ENCODE measurements at regions not wholly inside any gene's neighbourhood (a gene's known extent, or its start where the extent isn't known, plus 50 kb on each side); places are given as distances from the start of the nearest gene placed in this dataset.

- no peaks in the 10 kb centered on the region for H3K27me3 ChIP-seq (ENCODE audit: insufficient read depth, insufficient read length)
- no peak for DNase-seq (ENCODE audit: low read depth, low spot score)
- H3K9ac ChIP-seq (ENCODE audit: insufficient read length, low read depth) = no peak overlapping the region
- no peak overlapping the region for H3K4me3 ChIP-seq (ENCODE audit: insufficient read length, low read depth)
- no peak for TF ChIP-seq YY1 (IDR thresholded peaks at IDR 0.05; ENCODE audit: insufficient read depth, insufficient read length)
- H3K9me3 ChIP-seq (ENCODE audit: insufficient read depth, low read length) = no peaks in the 10 kb centered on the region
- H3K4me1 ChIP-seq (ENCODE audit: insufficient read depth, insufficient read length) = no peaks in the 10 kb centered on the region
- H3K36me3 ChIP-seq (ENCODE audit: insufficient read depth, insufficient read length, low read length) = no peaks in the 10 kb centered on the region
Measured at GRCh38 chrX:4710618-4711433, 997.4 kb upstream of the PRKX start.

- DNase-seq (ENCODE audit: low read depth, low spot score) = no peak
- no peak for TF ChIP-seq SUZ12 (IDR thresholded peaks at IDR 0.05; ENCODE audit: extremely low read depth, insufficient read depth, insufficient read length)
- no peak for TF ChIP-seq YY1 (IDR thresholded peaks at IDR 0.05; ENCODE audit: insufficient read depth, insufficient read length)
- TF ChIP-seq ZNF274 (IDR thresholded peaks at IDR 0.05; ENCODE audit: low read depth, low read length) = no peak
- Histone ChIP-seq H3K9me3 (ENCODE audit: insufficient read depth, low read length) (no peaks in the 10 kb centered on the region), H3K9ac (ENCODE audit: insufficient read length, low read depth) (no peak overlapping the region), H3K4me3 (ENCODE audit: insufficient read length, low read depth) (no peak overlapping the region), H3K4me1 (ENCODE audit: insufficient read depth, insufficient read length) (no peaks in the 10 kb centered on the region), H3K36me3 (ENCODE audit: insufficient read depth, insufficient read length, low read length) (no peaks in the 10 kb centered on the region), H3K27me3 (ENCODE audit: insufficient read depth, insufficient read length) (no peaks in the 10 kb centered on the region)
Measured at GRCh38 chrX:4708970-4709760, 995.7 kb upstream of the PRKX start.

GRCh38 chrX:4706961-4707360, 993.5 kb upstream of the PRKX start:
- Histone ChIP-seq H3K9me3 (ENCODE audit: insufficient read depth, low read length) (no peaks in the 10 kb centered on the region), H3K9ac (ENCODE audit: insufficient read length, low read depth) (no peak overlapping the region), H3K4me1 (ENCODE audit: insufficient read depth, insufficient read length) (no peaks in the 10 kb centered on the region), H3K36me3 (ENCODE audit: insufficient read depth, insufficient read length, low read length) (no peaks in the 10 kb centered on the region), H3K4me3 (ENCODE audit: insufficient read length, low read depth) (no peak overlapping the region), H3K27me3 (ENCODE audit: insufficient read depth, insufficient read length) (no peaks in the 10 kb centered on the region)
- no peak for DNase-seq (ENCODE audit: low read depth, low spot score)
- TF ChIP-seq ZNF274 (IDR thresholded peaks at IDR 0.05; ENCODE audit: low read depth, low read length) (no peak), YY1 (IDR thresholded peaks at IDR 0.05; ENCODE audit: insufficient read depth, insufficient read length) (no peak), SUZ12 (IDR thresholded peaks at IDR 0.05; ENCODE audit: extremely low read depth, insufficient read depth, insufficient read length) (no peak)

GRCh38 chrX:4690521-4690920, 977.1 kb upstream of the PRKX start:
- DNase-seq (ENCODE audit: low read depth, low spot score) = no peak
- no peak overlapping the region for H3K4me3 ChIP-seq (ENCODE audit: insufficient read length, low read depth)
- TF ChIP-seq ZNF274 (IDR thresholded peaks at IDR 0.05; ENCODE audit: low read depth, low read length) (no peak), SUZ12 (IDR thresholded peaks at IDR 0.05; ENCODE audit: extremely low read depth, insufficient read depth, insufficient read length) (no peak), YY1 (IDR thresholded peaks at IDR 0.05; ENCODE audit: insufficient read depth, insufficient read length) (no peak)

GRCh38 chrX:4682636-4683035, 969.2 kb upstream of the PRKX start:
- no peaks in the 10 kb centered on the region for H3K36me3 ChIP-seq (ENCODE audit: insufficient read depth, insufficient read length, low read length)
- H3K4me3 ChIP-seq (ENCODE audit: insufficient read length, low read depth) = no peak overlapping the region
- no peaks in the 10 kb centered on the region for H3K27me3 ChIP-seq (ENCODE audit: insufficient read depth, insufficient read length)
- H3K9me3 ChIP-seq (ENCODE audit: insufficient read depth, low read length) = no peaks in the 10 kb centered on the region
- DNase-seq (ENCODE audit: low read depth, low spot score) = no peak
- no peaks in the 10 kb centered on the region for H3K4me1 ChIP-seq (ENCODE audit: insufficient read depth, insufficient read length)
- no peak overlapping the region for H3K9ac ChIP-seq (ENCODE audit: insufficient read length, low read depth)
- no peak for TF ChIP-seq SUZ12 (IDR thresholded peaks at IDR 0.05; ENCODE audit: extremely low read depth, insufficient read depth, insufficient read length)
- TF ChIP-seq YY1 (IDR thresholded peaks at IDR 0.05; ENCODE audit: insufficient read depth, insufficient read length) = no peak
- no peak for TF ChIP-seq ZNF274 (IDR thresholded peaks at IDR 0.05; ENCODE audit: low read depth, low read length)

More at GRCh38 chrX:4690521-4690920, 977.1 kb upstream of the PRKX start:
- no peaks in the 10 kb centered on the region for H3K4me1 ChIP-seq (ENCODE audit: insufficient read depth, insufficient read length)
- H3K27me3 ChIP-seq (ENCODE audit: insufficient read depth, insufficient read length) = no peaks in the 10 kb centered on the region
- H3K9me3 ChIP-seq (ENCODE audit: insufficient read depth, low read length) = no peaks in the 10 kb centered on the region
- H3K36me3 ChIP-seq (ENCODE audit: insufficient read depth, insufficient read length, low read length) = no peaks in the 10 kb centered on the region
- H3K9ac ChIP-seq (ENCODE audit: insufficient read length, low read depth) = no peak overlapping the region

- DNase-seq (ENCODE audit: low read depth, low spot score) = no peak
- Histone ChIP-seq H3K4me3 (ENCODE audit: insufficient read length, low read depth) (no peak overlapping the region), H3K9me3 (ENCODE audit: insufficient read depth, low read length) (no peaks in the 10 kb centered on the region), H3K9ac (ENCODE audit: insufficient read length, low read depth) (no peak overlapping the region), H3K27me3 (ENCODE audit: insufficient read depth, insufficient read length) (no peaks in the 10 kb centered on the region), H3K4me1 (ENCODE audit: insufficient read depth, insufficient read length) (no peaks in the 10 kb centered on the region), H3K36me3 (ENCODE audit: insufficient read depth, insufficient read length, low read length) (no peaks in the 10 kb centered on the region)
- TF ChIP-seq ZNF274 (IDR thresholded peaks at IDR 0.05; ENCODE audit: low read depth, low read length) (no peak), SUZ12 (IDR thresholded peaks at IDR 0.05; ENCODE audit: extremely low read depth, insufficient read depth, insufficient read length) (no peak), YY1 (IDR thresholded peaks at IDR 0.05; ENCODE audit: insufficient read depth, insufficient read length) (no peak)
Measured at GRCh38 chrX:4675686-4676300, 962.3 kb upstream of the PRKX start.

All from NT2/D1 (cell line).